ENCODE measurements at regions not wholly inside any gene's neighbourhood (a gene's known extent, or its start where the extent isn't known, plus 50 kb on each side); places are given as distances from the start of the nearest gene placed in this dataset.

DNA sequence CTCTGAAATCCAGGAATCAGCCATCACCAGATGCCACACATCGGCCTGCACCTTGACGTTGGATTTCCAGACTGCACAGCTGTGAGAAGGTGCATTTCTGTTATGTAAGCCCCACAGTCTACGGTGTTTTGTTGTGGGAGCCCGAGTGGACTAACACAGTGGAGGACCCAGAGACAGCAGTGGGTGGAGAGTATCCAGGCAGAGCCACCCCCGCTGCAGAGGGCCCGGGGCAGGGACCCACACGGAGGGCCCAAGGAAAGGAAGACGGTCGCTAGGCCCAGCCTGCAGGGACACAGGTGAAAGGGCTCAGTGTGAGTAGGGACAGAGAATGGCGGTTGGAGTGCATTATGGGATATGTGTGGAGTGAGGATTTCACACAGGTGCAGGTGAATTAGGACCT lies 288.3 kb upstream of the AJAP1 start:
- no peak overlapping the region for H2AFZ ChIP-seq (ENCODE audit: low read depth)
- H4K20me1 ChIP-seq (ENCODE audit: insufficient read depth), result no peaks in the 10 kb centered on the region
- H3K27ac ChIP-seq, result no peak overlapping the region
- H3K27me3 ChIP-seq (ENCODE audit: insufficient read depth, low read depth), result no peaks in the 10 kb centered on the region
- no peak overlapping the region for H3K4me2 ChIP-seq
- TF ChIP-seq, protein P1, sequence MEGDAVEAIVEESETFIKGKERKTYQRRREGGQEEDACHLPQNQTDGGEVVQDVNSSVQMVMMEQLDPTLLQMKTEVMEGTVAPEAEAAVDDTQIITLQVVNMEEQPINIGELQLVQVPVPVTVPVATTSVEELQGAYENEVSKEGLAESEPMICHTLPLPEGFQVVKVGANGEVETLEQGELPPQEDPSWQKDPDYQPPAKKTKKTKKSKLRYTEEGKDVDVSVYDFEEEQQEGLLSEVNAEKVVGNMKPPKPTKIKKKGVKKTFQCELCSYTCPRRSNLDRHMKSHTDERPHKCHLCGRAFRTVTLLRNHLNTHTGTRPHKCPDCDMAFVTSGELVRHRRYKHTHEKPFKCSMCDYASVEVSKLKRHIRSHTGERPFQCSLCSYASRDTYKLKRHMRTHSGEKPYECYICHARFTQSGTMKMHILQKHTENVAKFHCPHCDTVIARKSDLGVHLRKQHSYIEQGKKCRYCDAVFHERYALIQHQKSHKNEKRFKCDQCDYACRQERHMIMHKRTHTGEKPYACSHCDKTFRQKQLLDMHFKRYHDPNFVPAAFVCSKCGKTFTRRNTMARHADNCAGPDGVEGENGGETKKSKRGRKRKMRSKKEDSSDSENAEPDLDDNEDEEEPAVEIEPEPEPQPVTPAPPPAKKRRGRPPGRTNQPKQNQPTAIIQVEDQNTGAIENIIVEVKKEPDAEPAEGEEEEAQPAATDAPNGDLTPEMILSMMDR (conservative IDR thresholded peaks at IDR 0.05; ENCODE audit: low read depth, low read length), result no peak
- H3K79me2 ChIP-seq (ENCODE audit: insufficient read depth, low read depth), result no peaks in the 10 kb centered on the region
- no peak overlapping the region for H3K9ac ChIP-seq
- H3K36me3 ChIP-seq (ENCODE audit: insufficient read depth), result no peaks in the 10 kb centered on the region
- no peak overlapping the region for H3K4me3 ChIP-seq (IDR thresholded peaks at IDR 0.05; ENCODE audit: insufficient read depth, low read depth, low read length)
- no peaks in the 10 kb centered on the region for H3K4me1 ChIP-seq (ENCODE audit: low read depth, poor library complexity, severe bottlenecking)

DNA sequence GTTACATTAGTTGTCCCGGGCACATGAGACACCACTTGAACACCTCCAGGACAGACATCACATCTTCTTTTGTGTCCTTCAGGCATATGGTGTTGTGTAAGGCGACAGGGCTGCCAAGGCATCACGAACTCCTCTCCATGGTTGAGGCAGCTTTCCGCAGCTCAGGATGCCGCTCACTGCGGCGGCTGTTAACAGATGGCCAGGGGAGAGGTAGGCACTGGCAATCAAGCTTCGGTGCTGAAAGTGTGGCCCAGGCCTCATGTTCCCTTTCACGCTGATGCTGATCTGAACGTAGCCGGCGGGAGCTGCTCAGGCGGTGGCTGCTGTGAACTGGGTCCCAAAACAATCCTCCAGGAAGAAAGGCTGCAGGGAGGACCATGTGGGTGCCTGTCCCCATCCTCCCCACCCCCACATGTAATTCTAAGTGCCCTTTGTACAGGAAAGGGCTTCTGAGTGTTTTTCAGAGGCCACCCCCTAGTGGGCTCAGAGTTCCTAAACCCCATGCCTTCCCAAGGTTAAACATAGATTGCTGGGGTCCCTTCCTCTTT lies 287.1 kb upstream of the AJAP1 start:
- H2AFZ ChIP-seq (ENCODE audit: low read depth), result no peak overlapping the region
- H3K4me2 ChIP-seq, result no peak overlapping the region
- H3K36me3 ChIP-seq (ENCODE audit: insufficient read depth), result no peaks in the 10 kb centered on the region
- no peaks in the 10 kb centered on the region for H4K20me1 ChIP-seq (ENCODE audit: insufficient read depth)
- H3K27me3 ChIP-seq (ENCODE audit: insufficient read depth, low read depth), result no peaks in the 10 kb centered on the region
- no peaks in the 10 kb centered on the region for H3K79me2 ChIP-seq (ENCODE audit: insufficient read depth, low read depth)
- no peak overlapping the region for H3K27ac ChIP-seq
- H3K4me3 ChIP-seq (IDR thresholded peaks at IDR 0.05; ENCODE audit: insufficient read depth, low read depth, low read length), result no peak overlapping the region
- TF ChIP-seq, protein P1 (conservative IDR thresholded peaks at IDR 0.05; ENCODE audit: low read depth, low read length), result no peak
- no peaks in the 10 kb centered on the region for H3K4me1 ChIP-seq (ENCODE audit: low read depth, poor library complexity, severe bottlenecking)
- H3K9ac ChIP-seq, result no peak overlapping the region

DNA sequence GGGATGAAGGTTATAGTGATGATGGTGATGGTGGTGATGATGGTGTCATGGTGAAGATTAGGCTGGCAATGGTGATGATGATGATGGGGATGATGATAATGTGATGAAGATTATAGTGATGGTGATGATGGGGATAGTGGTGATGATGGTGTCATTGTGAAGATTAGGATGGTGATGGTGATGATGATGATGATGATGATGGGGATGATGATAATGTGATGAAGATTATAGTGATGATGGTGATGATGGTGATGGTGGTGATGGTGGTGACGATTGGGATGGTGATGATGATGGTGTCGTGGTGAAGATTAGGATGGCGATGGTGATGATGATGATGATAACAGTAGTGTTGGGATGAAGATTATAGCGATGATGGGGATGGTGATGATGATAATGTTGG lies 285.1 kb upstream of the AJAP1 start:
- TF ChIP-seq, protein P1 (conservative IDR thresholded peaks at IDR 0.05; ENCODE audit: low read depth, low read length), result no peak
- Histone ChIP-seq H3K36me3 (ENCODE audit: insufficient read depth) (no peaks in the 10 kb centered on the region), H3K9ac (no peak overlapping the region), H2AFZ (ENCODE audit: low read depth) (no peak overlapping the region), H4K20me1 (ENCODE audit: insufficient read depth) (no peaks in the 10 kb centered on the region), H3K4me3 (IDR thresholded peaks at IDR 0.05; ENCODE audit: insufficient read depth, low read depth, low read length) (no peak overlapping the region), H3K4me1 (ENCODE audit: low read depth, poor library complexity, severe bottlenecking) (no peaks in the 10 kb centered on the region), H3K27ac (no peak overlapping the region), H3K79me2 (ENCODE audit: insufficient read depth, low read depth) (no peaks in the 10 kb centered on the region), H3K27me3 (ENCODE audit: insufficient read depth, low read depth) (no peaks in the 10 kb centered on the region), H3K4me2 (no peak overlapping the region)

DNA sequence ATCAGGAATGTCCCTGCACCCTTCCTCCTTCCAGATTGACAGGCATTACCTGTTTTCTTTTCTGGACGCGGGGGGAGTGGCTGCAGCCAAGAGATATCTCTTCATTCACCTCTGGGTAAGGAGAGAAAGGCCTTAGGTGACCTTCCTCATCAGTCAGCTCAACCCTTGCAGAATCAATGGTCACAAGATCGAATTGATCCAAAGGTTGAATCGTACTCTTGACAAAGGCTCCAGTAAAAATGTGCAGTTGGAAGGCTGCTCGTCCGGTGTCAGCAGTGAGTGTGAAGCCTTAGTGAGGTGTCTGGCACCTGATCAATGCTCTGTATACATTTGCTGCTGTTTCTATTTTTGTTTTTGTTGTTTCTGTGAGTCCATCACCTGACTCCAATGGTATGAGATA lies 282.6 kb upstream of the AJAP1 start:
- no peak overlapping the region for H3K9ac ChIP-seq
- no peak overlapping the region for H3K4me3 ChIP-seq (IDR thresholded peaks at IDR 0.05; ENCODE audit: insufficient read depth, low read depth, low read length)
- no peaks in the 10 kb centered on the region for H4K20me1 ChIP-seq (ENCODE audit: insufficient read depth)
- H3K4me1 ChIP-seq (ENCODE audit: low read depth, poor library complexity, severe bottlenecking), result no peaks in the 10 kb centered on the region
- H3K4me2 ChIP-seq, result no peak overlapping the region
- no peaks in the 10 kb centered on the region for H3K36me3 ChIP-seq (ENCODE audit: insufficient read depth)
- no peaks in the 10 kb centered on the region for H3K79me2 ChIP-seq (ENCODE audit: insufficient read depth, low read depth)
- TF ChIP-seq, protein P1 (conservative IDR thresholded peaks at IDR 0.05; ENCODE audit: low read depth, low read length), result no peak
- H3K27ac ChIP-seq, result no peak overlapping the region
- no peak overlapping the region for H2AFZ ChIP-seq (ENCODE audit: low read depth)
- H3K27me3 ChIP-seq (ENCODE audit: insufficient read depth, low read depth), result no peaks in the 10 kb centered on the region
